GM12878 (cell line): ENCODE measurements at regions not wholly inside any gene's neighbourhood (a gene's known extent, or its start where the extent isn't known, plus 50 kb on each side); places are given as distances from the start of the nearest gene placed in this dataset.

Experiments used
- BACH1 ChIP-seq: fragments of 450-650 bp; IDR thresholded peaks from 2 replicates; pipeline ENCODE4 v1.6.1; 2017; ENCODE audit warnings: mild to moderate bottlenecking, borderline replicate concordance
- BRCA1 ChIP-seq: IDR thresholded peaks from 2 replicates; pipeline ENCODE4 v1.6.1; 2011; ENCODE audit warnings: low read depth, low read length, improper control_type of control experiment
- CBX3 ChIP-seq: fragments of 200-600 bp; sonication (generic); IDR thresholded peaks from 2 replicates; pipeline ENCODE4 v1.6.1; 2016; ENCODE audit warnings: low read depth, borderline replicate concordance
- CHD1 ChIP-seq: IDR thresholded peaks from 2 replicates; pipeline ENCODE4 v1.6.1; 2012; ENCODE audit warnings: low read depth, low read length, improper control_type of control experiment
- CTCF ChIP-seq, 3 experiments: IDR thresholded peaks in 2 of 3; conservative IDR thresholded peaks in 1 of 3; 2 replicates each; pipeline ENCODE4 v1.5.1; 2011; ENCODE audit warnings: low read depth in 3 of 3, low read length in 3 of 3, mild to moderate bottlenecking in 3 of 3, control low read depth in 2 of 3, moderate library complexity in 2 of 3, inconsistent platforms in 1 of 3, mixed read lengths in 1 of 3; ENCODE audit not compliant: control insufficient read depth in 2 of 3, insufficient read depth in 1 of 3; ENCODE audit errors: extremely low read depth in 1 of 3
- EGR1 ChIP-seq, 2 experiments: IDR thresholded peaks; 1 replicate in 1 of 2; 2 replicates in 1 of 2; pipeline ENCODE4 v1.6.1; 2011 to 2012; ENCODE audit warnings: low read depth in 2 of 2, low read length in 2 of 2, borderline replicate concordance in 1 of 2, mild to moderate bottlenecking in 1 of 2, moderate library complexity in 1 of 2
- ESRRA ChIP-seq: IDR thresholded peaks from 2 replicates; pipeline ENCODE4 v1.6.1; 2012; ENCODE audit warnings: mild to moderate bottlenecking, low read length, improper control_type of control experiment
- HDAC2 ChIP-seq: fragments of 200-600 bp; sonication (generic); IDR thresholded peaks from 2 replicates; pipeline ENCODE4 v1.6.1; 2017
- MXI1 ChIP-seq: fragments of 150-350 bp; IDR thresholded peaks from 2 replicates; pipeline ENCODE4 v1.6.1; 2011; ENCODE audit warnings: low read depth, mild to moderate bottlenecking, inconsistent platforms, low read length, improper control_type of control experiment
- NBN ChIP-seq: fragments of 450-650 bp; IDR thresholded peaks from 2 replicates; pipeline ENCODE4 v1.6.1; 2016
- NFYB ChIP-seq: IDR thresholded peaks from 2 replicates; pipeline ENCODE4 v1.6.1; 2011; ENCODE audit warnings: low read depth, mild to moderate bottlenecking, low read length, improper control_type of control experiment, moderate library complexity; ENCODE audit not compliant: insufficient read depth
- NKRF ChIP-seq: fragments of 450-650 bp; conservative IDR thresholded peaks from 2 replicates; pipeline ENCODE4 v1.6.1; 2017; ENCODE audit warnings: mild to moderate bottlenecking, moderate library complexity
- NRF1 ChIP-seq: conservative IDR thresholded peaks from 2 replicates; pipeline ENCODE4 v1.6.1; 2011; ENCODE audit warnings: mild to moderate bottlenecking, low read depth, low read length, improper control_type of control experiment
- POU2F2 ChIP-seq: IDR thresholded peaks from 3 replicates; pipeline ENCODE4 v1.6.1; 2011; ENCODE audit warnings: low read depth, mild to moderate bottlenecking, low read length, borderline replicate concordance
- PRDM15 ChIP-seq: fragments of 450-650 bp; formaldehyde crosslinking; IDR thresholded peaks from 2 replicates; pipeline ENCODE4 v1.4.0; 2020; ENCODE audit warnings: mild to moderate bottlenecking, moderate library complexity
- SIN3A ChIP-seq: IDR thresholded peaks from 2 replicates; pipeline ENCODE4 v1.6.1; 2012; ENCODE audit warnings: low read depth, low read length, improper control_type of control experiment
- SMAD1 ChIP-seq: fragments of 450-650 bp; IDR thresholded peaks from 2 replicates; pipeline ENCODE4 v1.6.1; 2018; ENCODE audit warnings: mild to moderate bottlenecking, low read depth; ENCODE audit not compliant: partially characterized antibody
- TCF3 ChIP-seq: IDR thresholded peaks from 2 replicates; pipeline ENCODE4 v1.6.1; 2012; ENCODE audit warnings: low read depth, mild to moderate bottlenecking, low read length, borderline replicate concordance; ENCODE audit not compliant: insufficient read depth
- USF1 ChIP-seq: IDR thresholded peaks from 2 replicates; pipeline ENCODE4 v1.6.1; 2011; ENCODE audit warnings: borderline replicate concordance, low read depth, mild to moderate bottlenecking, moderate library complexity, mixed read lengths, low read length; ENCODE audit not compliant: insufficient read depth; ENCODE audit errors: extremely low read length
- YBX1 ChIP-seq: fragments of 450-650 bp; IDR thresholded peaks from 2 replicates; pipeline ENCODE4 v1.6.1; 2016; ENCODE audit warnings: antibody characterized with exemption
- ZBED1 ChIP-seq: IDR thresholded peaks from 2 replicates; pipeline ENCODE4 v1.6.1; 2016; ENCODE audit warnings: borderline replicate concordance
- ZNF24 ChIP-seq: fragments of 450-650 bp; IDR thresholded peaks from 2 replicates; pipeline ENCODE4 v1.6.1; 2017; ENCODE audit warnings: antibody characterized with exemption, mild to moderate bottlenecking
- ZNF622 ChIP-seq: fragments of 450-650 bp; IDR thresholded peaks from 2 replicates; pipeline ENCODE4 v1.6.1; 2017; ENCODE audit warnings: mild to moderate bottlenecking, inconsistent platforms

GRCh38 chr10:62618576-62619412 lies 185.7 kb upstream of the ADO start (continued):
- TF ChIP-seq PRDM15 (CRISPR knock-in tag) (no peak), YBX1 (no peak), USF1 (no peak), NBN (no peak), ESRRA (no peak), TCF3 (peak; percentile 63; the same call in 1 of the 2 replicates), POU2F2 (0 out of 3 replicates have a peak, but pooled peaks have one; percentile 16), BRCA1 (no peak), SMAD1 (no peak), NFYB (no peak), EGR1 (IDR thresholded peaks at IDR 0.05; ENCODE audit: borderline replicate concordance in 1 of 2, low read depth in 2 of 2, low read length in 2 of 2) (no peak), HDAC2 (no peak), ZBED1 (no peak), BACH1 (no peak), NRF1 (no peak), NKRF (0 out of 2 replicates have a peak, but pooled peaks have one; percentile 10), CTCF (IDR thresholded peaks at IDR 0.05 in 2 of 3, conservative IDR thresholded peaks at IDR 0.05 in 1 of 3; ENCODE audit: control insufficient read depth in 2 of 3, extremely low read depth in 1 of 3, insufficient read depth in 1 of 3, low read depth in 3 of 3, low read length in 3 of 3) (no peak), ZNF622 (no peak), CHD1 (no peak), SIN3A (no peak), ZNF24 (no peak), MXI1 (no peak), CBX3 (no peak)
